Omental fat pad (tissue), 3 donors: ENCODE measurements at regions not wholly inside any gene's neighbourhood (a gene's known extent, or its start where the extent isn't known, plus 50 kb on each side); places are given as distances from the start of the nearest gene placed in this dataset.

ENCODE experiments used
- ATAC-seq: fragments of 150-250 bp; one replicate; pipeline ENCODE4 v1.9.1; 2016; ENCODE audit warnings: mild to moderate bottlenecking, moderate library complexity; ENCODE audit not compliant: low FRiP score
- DNase-seq: peaks from one replicate; pipeline ENCODE4 v3.0.0-alpha.2; 2019; ENCODE audit warnings: low spot score
- TF ChIP-seq, protein P1 (sequence below), 3 donors: fragments of 450-650 bp; IDR thresholded peaks; one replicate each; pipeline ENCODE4 v1.5.1; 2016 to 2017; ENCODE audit warnings: antibody characterized with exemption in 3 of 3, mild to moderate bottlenecking in 3 of 3, moderate library complexity in 2 of 3

DNA sequence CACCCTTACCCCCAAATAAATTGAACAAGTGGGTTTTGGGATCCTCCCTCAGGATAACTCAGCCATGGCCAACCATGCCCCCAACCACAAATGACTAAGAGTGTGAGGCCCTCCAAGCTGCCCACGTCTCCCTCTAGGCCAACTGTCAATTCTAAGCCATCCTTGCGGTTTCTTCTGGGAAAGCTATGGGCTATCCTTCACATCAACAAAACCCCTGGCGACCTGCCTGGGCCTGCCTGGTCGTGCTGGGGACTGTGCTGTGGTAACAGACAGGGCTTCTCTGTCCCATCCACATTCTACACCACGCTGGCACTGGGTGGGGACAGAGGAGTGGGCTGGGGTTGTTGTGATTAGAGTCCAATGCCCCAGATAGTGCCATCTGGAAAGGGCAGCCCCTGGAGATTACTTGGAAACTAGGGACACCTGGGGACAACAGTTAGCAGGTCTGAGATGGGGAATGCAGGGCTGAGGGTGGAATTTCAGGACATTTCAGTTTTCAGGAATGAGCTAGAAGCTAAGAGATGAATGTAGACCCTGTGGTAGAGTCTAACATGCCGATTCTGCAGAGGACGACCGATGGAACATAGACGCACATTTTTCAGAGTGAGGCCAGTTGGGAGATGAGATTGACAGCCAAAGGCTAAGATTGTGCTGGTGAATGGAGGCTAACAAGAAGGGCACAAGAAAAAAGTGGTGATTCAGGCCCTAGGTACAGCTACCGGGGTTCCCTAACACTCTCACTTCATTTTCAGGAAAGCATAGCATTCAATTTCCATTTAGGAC is 131.9 kb downstream of the RASSF10 start:
- ATAC-seq (no peak), DNase-seq (no peak)
- TF ChIP-seq, protein P1, sequence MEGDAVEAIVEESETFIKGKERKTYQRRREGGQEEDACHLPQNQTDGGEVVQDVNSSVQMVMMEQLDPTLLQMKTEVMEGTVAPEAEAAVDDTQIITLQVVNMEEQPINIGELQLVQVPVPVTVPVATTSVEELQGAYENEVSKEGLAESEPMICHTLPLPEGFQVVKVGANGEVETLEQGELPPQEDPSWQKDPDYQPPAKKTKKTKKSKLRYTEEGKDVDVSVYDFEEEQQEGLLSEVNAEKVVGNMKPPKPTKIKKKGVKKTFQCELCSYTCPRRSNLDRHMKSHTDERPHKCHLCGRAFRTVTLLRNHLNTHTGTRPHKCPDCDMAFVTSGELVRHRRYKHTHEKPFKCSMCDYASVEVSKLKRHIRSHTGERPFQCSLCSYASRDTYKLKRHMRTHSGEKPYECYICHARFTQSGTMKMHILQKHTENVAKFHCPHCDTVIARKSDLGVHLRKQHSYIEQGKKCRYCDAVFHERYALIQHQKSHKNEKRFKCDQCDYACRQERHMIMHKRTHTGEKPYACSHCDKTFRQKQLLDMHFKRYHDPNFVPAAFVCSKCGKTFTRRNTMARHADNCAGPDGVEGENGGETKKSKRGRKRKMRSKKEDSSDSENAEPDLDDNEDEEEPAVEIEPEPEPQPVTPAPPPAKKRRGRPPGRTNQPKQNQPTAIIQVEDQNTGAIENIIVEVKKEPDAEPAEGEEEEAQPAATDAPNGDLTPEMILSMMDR (IDR thresholded peaks at IDR 0.05): no peak

DNA sequence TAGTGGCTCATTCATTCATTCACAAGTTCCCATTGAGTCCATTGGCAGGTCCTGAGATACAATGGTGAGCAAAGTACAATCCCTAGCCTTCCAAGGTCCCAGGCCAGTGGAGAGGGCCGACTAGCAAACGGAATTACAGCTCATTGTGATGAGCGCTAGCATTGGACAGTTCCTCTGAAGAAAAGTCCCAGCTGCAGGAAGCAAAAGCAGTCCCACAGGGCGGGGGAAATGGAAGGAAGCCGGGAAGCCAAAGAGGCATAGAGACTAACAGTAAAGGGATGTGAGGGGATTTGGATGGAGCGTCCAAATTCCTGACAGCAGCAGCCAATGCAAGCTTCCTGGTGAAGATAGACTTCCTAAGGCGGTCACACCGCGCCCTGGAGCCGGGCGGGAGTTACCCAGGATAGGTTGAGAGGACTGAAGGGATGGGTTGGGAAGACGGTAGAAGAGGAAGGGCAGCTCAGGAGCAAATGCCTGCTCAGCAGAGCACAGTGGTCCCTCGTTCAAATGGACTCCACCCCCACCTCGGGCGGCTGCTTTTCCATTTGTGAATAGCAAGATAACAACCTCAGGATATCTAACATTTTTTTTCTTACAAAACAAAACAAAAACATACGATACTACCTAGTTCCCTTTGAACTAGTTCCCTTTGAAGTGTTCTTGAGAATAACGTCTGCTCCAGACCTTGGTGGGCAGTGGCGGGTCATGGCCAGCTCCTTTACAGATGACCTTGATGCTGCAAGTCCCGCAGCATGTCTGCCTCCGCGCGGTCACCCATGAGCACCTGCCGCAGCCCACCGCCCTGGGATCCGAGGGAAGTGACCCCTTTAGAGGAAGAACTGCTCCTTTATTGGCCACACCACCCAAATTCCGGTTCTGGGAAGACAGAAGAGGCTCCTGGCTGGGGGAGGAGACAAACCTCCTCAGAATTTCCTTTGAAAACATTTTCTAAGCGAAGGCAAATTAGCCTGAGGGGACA is 132.9 kb downstream of the RASSF10 start:
- DNase-seq (no peak), ATAC-seq (no peak)
- TF ChIP-seq, protein P1 (IDR thresholded peaks at IDR 0.05): no peak

DNA sequence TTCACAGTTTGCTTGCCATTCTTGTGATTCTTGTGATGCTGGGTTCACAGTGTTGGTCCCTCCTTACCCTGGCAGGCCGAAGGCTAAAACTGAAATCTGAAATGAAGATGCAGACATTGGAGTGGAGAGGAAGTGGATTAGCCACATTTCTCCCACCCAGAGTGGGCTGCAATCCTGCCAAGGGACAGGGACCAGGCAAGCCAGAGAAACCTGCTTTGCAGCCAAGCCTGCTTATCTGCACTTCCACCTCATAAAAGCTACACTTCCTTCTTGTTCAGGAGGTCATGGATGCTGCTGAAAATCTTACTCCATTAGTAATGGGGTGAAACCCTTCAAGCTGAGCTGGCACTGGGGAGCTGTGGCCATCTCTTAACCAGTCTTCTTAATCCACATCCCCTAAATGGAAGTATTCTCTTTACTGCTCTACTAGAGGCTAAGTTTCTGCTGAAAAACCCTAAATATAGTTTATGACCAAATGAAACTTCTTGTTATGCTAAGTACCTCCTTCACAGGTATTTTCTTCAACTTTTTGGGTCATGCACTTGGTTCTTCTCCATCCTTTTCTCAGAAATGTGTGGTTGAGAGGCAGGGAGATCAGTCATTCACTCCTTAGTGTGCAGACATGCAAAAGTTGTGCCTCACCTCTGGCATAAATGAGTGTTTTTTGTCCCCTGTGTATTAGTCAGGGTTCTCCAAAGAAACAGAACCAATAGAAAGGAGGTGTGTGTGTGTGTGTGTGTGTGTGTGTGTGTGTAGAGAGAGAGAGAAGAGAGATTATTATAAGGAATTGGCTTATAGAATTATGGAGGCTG is 133.9 kb upstream of the BMAL1 start:
- no peak for ATAC-seq
- no peak for DNase-seq
- TF ChIP-seq, protein P1 (IDR thresholded peaks at IDR 0.05): no peak

DNA sequence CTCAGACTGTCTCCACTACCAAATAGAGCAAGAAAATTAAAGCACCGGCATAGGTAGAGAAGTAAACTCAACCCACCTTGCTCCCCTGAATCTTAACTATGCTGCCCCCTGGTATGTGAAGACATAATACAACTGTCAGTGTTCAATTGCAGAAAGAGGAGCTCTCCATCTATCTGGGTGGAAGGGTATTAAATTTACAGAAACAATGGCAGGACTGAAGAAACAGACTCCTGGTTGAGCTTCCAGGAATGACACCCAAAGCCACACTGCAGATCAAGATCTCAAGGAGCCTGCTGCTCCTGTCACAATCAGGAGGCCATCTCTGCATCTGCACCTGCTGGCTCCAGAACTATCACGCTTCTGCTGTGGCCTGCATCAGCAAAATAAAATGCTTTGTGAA is 132.1 kb upstream of the BMAL1 start:
- DNase-seq (no peak), ATAC-seq (no peak)
- TF ChIP-seq, protein P1 (IDR thresholded peaks at IDR 0.05): no peak

DNA sequence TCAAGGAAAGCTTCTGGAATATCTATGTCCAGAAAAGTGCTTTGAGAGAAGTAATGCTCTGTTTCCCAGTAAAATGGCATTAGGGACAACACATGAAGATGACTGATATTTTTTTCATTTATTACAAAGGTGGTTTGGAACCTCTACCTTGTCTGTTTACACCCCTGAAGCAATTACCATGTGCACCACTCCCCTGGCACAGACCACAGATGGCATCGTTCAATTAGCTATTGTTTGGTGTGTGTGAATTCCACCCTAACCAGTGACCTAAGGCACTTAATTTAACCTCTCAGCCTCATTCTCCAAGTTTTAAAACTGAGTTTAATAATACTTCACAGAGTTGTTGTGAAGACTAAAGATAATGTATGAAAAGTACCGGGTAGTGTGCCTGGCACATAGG is 127.6 kb upstream of the BMAL1 start:
- TF ChIP-seq, protein P1 (IDR thresholded peaks at IDR 0.05): no peak
- DNase-seq (no peak), ATAC-seq (no peak)

DNA sequence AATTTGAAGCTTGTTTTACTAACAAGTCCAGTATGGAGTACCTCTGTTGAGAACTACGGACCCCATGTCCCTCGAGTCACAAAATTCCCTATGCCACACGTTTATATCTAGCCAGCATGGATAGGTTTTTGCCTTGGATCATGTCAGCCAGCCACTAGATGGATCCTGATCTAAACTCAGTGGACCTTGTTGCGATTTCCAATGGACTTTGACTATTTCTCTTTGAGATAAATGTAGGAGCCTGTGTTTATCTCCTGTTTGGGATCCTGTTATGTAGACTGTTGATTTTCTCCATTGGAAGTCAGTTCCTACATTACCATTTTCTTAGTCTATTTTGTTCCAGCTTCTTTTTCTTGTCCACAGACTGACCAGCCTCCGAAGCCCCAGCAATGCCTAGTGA is 127.1 kb upstream of the BMAL1 start:
- TF ChIP-seq, protein P1 (IDR thresholded peaks at IDR 0.05): no peak
- no peak for ATAC-seq
- no peak for DNase-seq
